ENCODE measurements at regions not wholly inside any gene's neighbourhood (a gene's known extent, or its start where the extent isn't known, plus 50 kb on each side); places are given as distances from the start of the nearest gene placed in this dataset.

GRCh38 chr9:107970726-107971125 is 481.2 kb upstream of the KLF4 start:
- no peak overlapping the region for H3K9ac ChIP-seq (ENCODE audit: low read depth in 1 of 2, low read length in 2 of 2)
- TF ChIP-seq ATF3 (IDR thresholded peaks at IDR 0.05) (no peak), FOXA2 (IDR thresholded peaks at IDR 0.05) (no peak), RAD21 (IDR thresholded peaks at IDR 0.05) (no peak), REST (IDR thresholded peaks at IDR 0.05) (no peak), FOXA1 (IDR thresholded peaks at IDR 0.05) (no peak), JUND (IDR thresholded peaks at IDR 0.05) (no peak), RXRA (IDR thresholded peaks at IDR 0.05) (no peak), SP1 (IDR thresholded peaks at IDR 0.05) (no peak)
- no peaks in the 10 kb centered on the region for H3K4me1 ChIP-seq (ENCODE audit: control insufficient read depth in 4 of 4, insufficient read depth in 4 of 4, low read length in 3 of 4)
- H3K27ac ChIP-seq (ENCODE audit: low read depth in 1 of 2, low read length in 2 of 2): no peak overlapping the region
- H3K27me3 ChIP-seq (ENCODE audit: control insufficient read depth in 4 of 4, insufficient read depth in 4 of 4, low read length in 3 of 4): no peaks in the 10 kb centered on the region
- no peak for DNase-seq (ENCODE audit: low spot score)
- no peaks in the 10 kb centered on the region for H3K36me3 ChIP-seq (ENCODE audit: control insufficient read depth in 4 of 4, insufficient read depth in 3 of 4, low read depth in 1 of 4, low read length in 3 of 4)
- H3K4me3 ChIP-seq (ENCODE audit: low read depth in 1 of 3, low read length in 3 of 3): no peak overlapping the region
- WGBS: 82% methylated on average over 5 of the region's 5 CpGs
- no peaks in the 10 kb centered on the region for H3K9me3 ChIP-seq (ENCODE audit: control insufficient read depth in 4 of 4, low read length in 3 of 4)

- TF ChIP-seq FOXA2 (IDR thresholded peaks at IDR 0.05) (no peak), SP1 (IDR thresholded peaks at IDR 0.05) (no peak), MAX (IDR thresholded peaks at IDR 0.05) (no peak), CTCF (IDR thresholded peaks at IDR 0.05; ENCODE audit: low read depth, low read length, missing input control) (no peak), HNF4A (conservative IDR thresholded peaks at IDR 0.05) (no peak), JUND (IDR thresholded peaks at IDR 0.05) (no peak), ZBTB33 (IDR thresholded peaks at IDR 0.05) (no peak), RXRA (IDR thresholded peaks at IDR 0.05) (no peak), GABPA (IDR thresholded peaks at IDR 0.05 in 1 of 2, conservative IDR thresholded peaks at IDR 0.05 in 1 of 2) (no peak), NR2F2 (IDR thresholded peaks at IDR 0.05) (no peak), YY1 (IDR thresholded peaks at IDR 0.05) (no peak), HNF4G (IDR thresholded peaks at IDR 0.05) (no peak)
- no peaks in the 10 kb centered on the region for H3K36me3 ChIP-seq (ENCODE audit: control insufficient read depth in 4 of 4, insufficient read depth in 3 of 4, low read depth in 1 of 4, low read length in 3 of 4)
- WGBS: 65% methylated on average over 8 of the region's 8 CpGs
- no peaks in the 10 kb centered on the region for H3K27me3 ChIP-seq (ENCODE audit: control insufficient read depth in 4 of 4, insufficient read depth in 4 of 4, low read length in 3 of 4)
- H3K9me3 ChIP-seq (ENCODE audit: control insufficient read depth in 4 of 4, low read length in 3 of 4): no peaks in the 10 kb centered on the region
- no peak for DNase-seq (ENCODE audit: low spot score)
- no peak overlapping the region for H3K27ac ChIP-seq (ENCODE audit: low read depth in 1 of 2, low read length in 2 of 2)
- no peak overlapping the region for H3K9ac ChIP-seq (ENCODE audit: low read depth in 1 of 2, low read length in 2 of 2)
- no peak overlapping the region for H3K4me3 ChIP-seq (ENCODE audit: low read depth in 1 of 3, low read length in 3 of 3)
- H3K4me1 ChIP-seq (ENCODE audit: control insufficient read depth in 4 of 4, insufficient read depth in 4 of 4, low read length in 3 of 4): no peaks in the 10 kb centered on the region
Observed at GRCh38 chr9:107969727-107970126, 480.2 kb upstream of the KLF4 start.
